H1 (cell line): ENCODE measurements at regions not wholly inside any gene's neighbourhood (a gene's known extent, or its start where the extent isn't known, plus 50 kb on each side); places are given as distances from the start of the nearest gene placed in this dataset.

Source experiments
- BACH1 ChIP-seq: IDR thresholded peaks from 2 replicates; pipeline ENCODE4 v1.6.1; 2012; ENCODE audit warnings: low read length, improper control_type of control experiment
- BCL11A ChIP-seq, 2 experiments: IDR thresholded peaks; one replicate each; pipeline ENCODE4 v1.6.1; 2011; ENCODE audit warnings: low read depth in 2 of 2, low read length in 2 of 2, mild to moderate bottlenecking in 2 of 2
- CEBPB ChIP-seq: IDR thresholded peaks from 2 replicates; pipeline ENCODE4 v1.6.1; 2012; ENCODE audit warnings: low read depth, low read length
- CHD1 ChIP-seq: IDR thresholded peaks from 2 replicates; pipeline ENCODE4 v1.6.1; 2012; ENCODE audit warnings: low read depth, low read length, improper control_type of control experiment
- CHD7 ChIP-seq: fragments of 300-600 bp; sonication (generic); IDR thresholded peaks from 2 replicates; pipeline ENCODE4 v1.7.1; 2012; ENCODE audit warnings: low read length, moderate library complexity, mild to moderate bottlenecking, inconsistent platforms; ENCODE audit not compliant: insufficient replicate concordance
- CTCF ChIP-seq, 3 experiments: IDR thresholded peaks; 1 replicate in 2 of 3; 2 replicates in 1 of 3; pipeline versions ENCODE4 v1.5.1 to v1.6.1; 2011; ENCODE audit warnings: low read length in 3 of 3, mild to moderate bottlenecking in 3 of 3, inconsistent platforms in 2 of 3, low read depth in 1 of 3, moderate library complexity in 1 of 3; ENCODE audit not compliant: insufficient read depth in 1 of 3; ENCODE audit errors: control extremely low read depth in 1 of 3
- SIN3A ChIP-seq, 2 experiments: IDR thresholded peaks in 1 of 2; conservative IDR thresholded peaks in 1 of 2; 2 replicates each; pipeline ENCODE4 v1.6.1; 2011 to 2012; ENCODE audit warnings: low read length in 2 of 2, improper control_type of control experiment in 1 of 2, low read depth in 1 of 2, mild to moderate bottlenecking in 1 of 2
- SP1 ChIP-seq: IDR thresholded peaks from 2 replicates; pipeline ENCODE4 v1.6.1; 2011; ENCODE audit warnings: low read depth, low read length
- SUZ12 ChIP-seq: fragments of 200-600 bp; sonication (generic); IDR thresholded peaks from 2 replicates; pipeline ENCODE4 v1.6.1; 2012; ENCODE audit warnings: mild to moderate bottlenecking, inconsistent platforms, low read length, moderate library complexity, mixed read lengths
- YY1 ChIP-seq: IDR thresholded peaks from 2 replicates; pipeline ENCODE4 v1.6.1; 2011; ENCODE audit warnings: low read depth, mild to moderate bottlenecking, low read length

DNA sequence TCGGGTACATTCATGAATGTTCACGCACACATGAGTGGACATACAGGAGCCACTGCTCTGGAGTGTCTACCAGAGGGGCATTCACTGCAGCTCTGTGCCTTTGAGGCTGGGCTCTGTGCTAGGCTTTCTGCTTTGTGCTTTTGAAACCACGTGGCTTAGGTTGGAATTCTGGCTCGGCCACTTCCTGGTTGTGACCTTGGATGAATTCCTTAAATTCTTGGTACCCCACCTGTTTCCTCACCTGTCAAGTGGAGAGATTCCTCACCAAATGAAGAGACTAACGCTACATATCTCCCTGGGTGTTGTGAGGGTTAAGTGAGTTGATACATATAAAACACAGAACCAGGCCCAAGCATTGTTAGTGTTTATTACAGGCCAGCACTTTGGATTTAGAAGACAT lies 842.8 kb downstream of the VRK1 start (continued):
- TF ChIP-seq CHD7 (no peak), SUZ12 (no peak), BCL11A (IDR thresholded peaks at IDR 0.05; ENCODE audit: low read depth in 2 of 2, low read length in 2 of 2) (no peak), SP1 (0 out of 2 replicates have a peak, but pooled peaks have one; percentile 45), YY1 (no peak), CHD1 (no peak), SIN3A (conservative IDR thresholded peaks at IDR 0.05 in 1 of 2, IDR thresholded peaks at IDR 0.05 in 1 of 2; ENCODE audit: low read depth in 1 of 2, low read length in 2 of 2) (peak; percentile 89 to 93; a peak in 3 of 4 replicates), CEBPB (no peak), BACH1 (no peak), CTCF (IDR thresholded peaks at IDR 0.05; ENCODE audit: control extremely low read depth in 1 of 3, insufficient read depth in 1 of 3, low read depth in 1 of 3, low read length in 3 of 3) (no peak)
